ENCODE measurements at regions not wholly inside any gene's neighbourhood (a gene's known extent, or its start where the extent isn't known, plus 50 kb on each side); places are given as distances from the start of the nearest gene placed in this dataset.

DNA sequence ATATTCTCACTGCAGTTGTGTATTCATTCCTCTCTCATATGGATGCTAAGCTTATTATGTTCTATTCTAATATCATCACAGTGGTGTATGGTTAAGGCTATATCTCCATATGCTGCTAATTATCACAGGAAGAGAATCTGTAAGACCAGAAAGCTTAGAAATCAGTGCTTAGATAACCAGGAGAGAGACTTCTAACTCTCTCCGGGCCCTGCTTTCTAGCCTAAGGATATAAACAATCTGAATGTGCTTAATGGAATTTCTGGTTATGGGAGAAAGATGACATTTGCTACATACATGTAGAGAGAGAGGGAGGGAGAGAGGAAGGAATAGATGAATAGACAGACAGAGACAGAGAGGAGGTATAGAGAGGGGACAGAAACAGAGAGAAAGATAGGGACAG, 1231.3 kb downstream of the EPHA7 start:
- H3K27me3 ChIP-seq (replicated peaks; ENCODE audit: control insufficient read depth, insufficient read depth, low read length): no peaks in the 10 kb centered on the region
- no peaks in the 10 kb centered on the region for H3K36me3 ChIP-seq (ENCODE audit: control insufficient read depth, insufficient read depth, low read length)
- no peak overlapping the region for H3K4me3 ChIP-seq (replicated peaks; ENCODE audit: low read depth, low read length)
- no peak for TF ChIP-seq CTCF (IDR thresholded peaks at IDR 0.05; ENCODE audit: insufficient read depth, low read length, poor library complexity, severe bottlenecking)
- no peak for DNase-seq (ENCODE audit: extremely low read depth, insufficient read length)

DNA sequence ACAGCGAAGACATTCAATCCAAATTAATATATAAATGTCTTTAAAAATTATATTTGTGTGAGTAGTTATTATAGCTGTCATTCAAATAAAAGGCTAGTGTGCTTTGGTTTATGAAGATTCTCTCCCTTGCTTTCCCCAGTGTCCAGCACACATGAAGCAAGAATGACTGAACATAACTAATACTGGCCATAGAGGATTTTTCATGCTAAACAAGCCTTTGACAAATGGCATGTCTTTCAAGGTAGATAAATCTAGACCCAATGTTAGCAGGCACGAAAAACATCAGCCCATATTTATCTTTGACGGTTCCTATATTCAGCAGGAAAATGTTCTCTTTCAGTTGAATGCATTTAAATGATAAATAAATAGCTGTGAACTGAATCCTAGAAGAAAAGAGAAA, 1234.4 kb downstream of the EPHA7 start:
- Histone ChIP-seq H3K27me3 (replicated peaks; ENCODE audit: control insufficient read depth, insufficient read depth, low read length) (no peaks in the 10 kb centered on the region), H3K4me3 (replicated peaks; ENCODE audit: low read depth, low read length) (no peak overlapping the region), H3K36me3 (ENCODE audit: control insufficient read depth, insufficient read depth, low read length) (no peaks in the 10 kb centered on the region)
- no peak for DNase-seq (ENCODE audit: extremely low read depth, insufficient read length)
- no peak for TF ChIP-seq CTCF (IDR thresholded peaks at IDR 0.05; ENCODE audit: insufficient read depth, low read length, poor library complexity, severe bottlenecking)

GRCh38 chr6:92181347-92181746, 1238.0 kb downstream of the EPHA7 start:
- no peak for DNase-seq (ENCODE audit: extremely low read depth, insufficient read length)
- no peaks in the 10 kb centered on the region for H3K27me3 ChIP-seq (replicated peaks; ENCODE audit: control insufficient read depth, insufficient read depth, low read length)
- TF ChIP-seq CTCF (IDR thresholded peaks at IDR 0.05; ENCODE audit: insufficient read depth, low read length, poor library complexity, severe bottlenecking): no peak
- H3K4me3 ChIP-seq (replicated peaks; ENCODE audit: low read depth, low read length): no peak overlapping the region
- H3K36me3 ChIP-seq (ENCODE audit: control insufficient read depth, insufficient read depth, low read length): no peaks in the 10 kb centered on the region

DNA sequence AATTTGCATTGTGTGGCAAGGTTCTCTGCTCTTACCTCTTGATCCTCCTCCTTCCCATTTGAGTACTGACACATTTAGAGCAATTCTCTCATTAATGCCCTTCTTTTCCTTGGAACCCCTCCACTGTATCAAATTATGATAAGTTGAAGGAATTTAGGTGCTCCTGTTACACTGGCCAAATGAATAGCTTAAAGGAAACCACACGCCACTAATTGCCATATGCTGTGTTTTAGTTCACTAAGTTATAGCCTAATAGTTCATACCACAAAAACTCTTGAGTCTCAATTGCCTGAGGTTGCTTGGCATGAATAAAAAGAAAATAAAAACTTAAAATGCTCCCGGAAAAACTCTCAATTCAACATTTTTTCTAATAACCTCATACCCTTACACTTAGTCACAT, 1239.3 kb downstream of the EPHA7 start:
- H3K4me3 ChIP-seq (replicated peaks; ENCODE audit: low read depth, low read length): no peak overlapping the region
- DNase-seq (ENCODE audit: extremely low read depth, insufficient read length): no peak
- H3K36me3 ChIP-seq (ENCODE audit: control insufficient read depth, insufficient read depth, low read length): no peaks in the 10 kb centered on the region
- no peak for TF ChIP-seq CTCF (IDR thresholded peaks at IDR 0.05; ENCODE audit: insufficient read depth, low read length, poor library complexity, severe bottlenecking)
- no peaks in the 10 kb centered on the region for H3K27me3 ChIP-seq (replicated peaks; ENCODE audit: control insufficient read depth, insufficient read depth, low read length)

DNA sequence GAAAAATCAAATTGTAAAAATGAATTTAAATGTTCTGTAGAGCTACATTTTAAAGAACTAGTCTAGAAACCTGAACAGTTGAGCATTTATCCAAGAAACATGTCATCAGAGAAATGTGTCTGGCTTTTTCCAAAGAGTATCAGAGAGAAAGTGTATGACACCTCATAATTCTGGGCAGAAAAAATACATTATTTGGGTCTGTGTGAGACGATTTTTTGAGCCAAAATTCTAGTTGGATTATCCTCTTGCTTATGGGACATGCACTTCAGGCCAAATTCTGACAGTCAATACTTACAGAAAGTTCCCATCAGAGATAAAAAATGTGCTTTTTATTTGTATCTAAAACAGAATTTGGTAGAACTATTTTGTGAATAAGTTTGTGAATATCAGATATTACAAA, 1242.7 kb downstream of the EPHA7 start:
- Histone ChIP-seq H3K27me3 (replicated peaks; ENCODE audit: control insufficient read depth, insufficient read depth, low read length) (no peaks in the 10 kb centered on the region), H3K36me3 (ENCODE audit: control insufficient read depth, insufficient read depth, low read length) (no peaks in the 10 kb centered on the region), H3K4me3 (replicated peaks; ENCODE audit: low read depth, low read length) (no peak overlapping the region)
- no peak for TF ChIP-seq CTCF (IDR thresholded peaks at IDR 0.05; ENCODE audit: insufficient read depth, low read length, poor library complexity, severe bottlenecking)
- no peak for DNase-seq (ENCODE audit: extremely low read depth, insufficient read length)

- TF ChIP-seq CTCF (IDR thresholded peaks at IDR 0.05; ENCODE audit: insufficient read depth, low read length, poor library complexity, severe bottlenecking): no peak
- H3K4me3 ChIP-seq (replicated peaks; ENCODE audit: low read depth, low read length): no peak overlapping the region
- no peak for DNase-seq (ENCODE audit: extremely low read depth, insufficient read length)
- no peaks in the 10 kb centered on the region for H3K36me3 ChIP-seq (ENCODE audit: control insufficient read depth, insufficient read depth, low read length)
- H3K27me3 ChIP-seq (replicated peaks; ENCODE audit: control insufficient read depth, insufficient read depth, low read length): no peaks in the 10 kb centered on the region
Observed at GRCh38 chr6:92174398-92175073, 1244.8 kb downstream of the EPHA7 start.
